OCI-M2 (cell line): ENCODE measurements at regions not wholly inside any gene's neighbourhood (a gene's known extent, or its start where the extent isn't known, plus 50 kb on each side); places are given as distances from the start of the nearest gene placed in this dataset.

ENCODE experiments used
- DNase-seq: peaks from one replicate; lab custom pipeline; 2025; ENCODE audit not compliant: unreplicated experiment; lab: John Stamatoyannopoulos, UW

DNA sequence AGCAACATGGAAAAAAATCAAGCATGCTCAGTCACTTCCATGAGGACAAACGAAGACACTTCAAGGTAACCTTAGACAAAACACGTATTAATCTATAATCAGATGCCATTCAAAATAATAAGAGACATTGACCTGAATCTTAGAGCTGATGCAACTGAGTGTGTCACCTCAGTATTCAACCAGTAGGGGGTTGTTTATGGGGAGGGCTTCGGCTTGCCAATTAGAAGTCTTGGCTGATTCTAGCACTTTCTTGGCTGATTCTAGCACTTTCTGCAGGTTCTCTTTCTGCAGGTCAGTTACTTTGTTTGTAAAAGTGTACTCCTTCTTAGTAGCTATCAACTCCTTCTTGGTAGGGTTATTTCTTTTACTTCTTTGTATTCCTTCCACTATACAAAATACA, 317.6 kb downstream of the ENC1 start:
- no peak for DNase-seq

DNA sequence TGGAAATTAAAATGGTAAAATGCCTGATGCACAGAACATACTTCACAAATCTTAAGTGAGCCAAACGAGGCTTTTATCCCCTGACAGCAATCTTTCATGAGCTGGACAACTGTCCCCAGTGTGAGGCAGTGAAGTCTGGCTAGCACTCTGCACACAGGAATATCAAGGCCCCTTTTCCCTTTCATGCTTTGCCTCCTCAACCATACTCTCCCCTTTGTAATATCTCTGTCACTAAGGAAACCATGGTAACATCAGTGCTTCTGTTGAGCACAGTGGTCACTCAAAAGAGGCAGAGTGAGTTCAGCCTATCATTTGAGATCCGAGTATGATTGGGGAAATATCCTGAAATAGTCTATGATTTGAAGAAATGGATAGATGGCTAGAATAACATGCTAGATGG, 318.3 kb downstream of the ENC1 start:
- no peak for DNase-seq

DNA sequence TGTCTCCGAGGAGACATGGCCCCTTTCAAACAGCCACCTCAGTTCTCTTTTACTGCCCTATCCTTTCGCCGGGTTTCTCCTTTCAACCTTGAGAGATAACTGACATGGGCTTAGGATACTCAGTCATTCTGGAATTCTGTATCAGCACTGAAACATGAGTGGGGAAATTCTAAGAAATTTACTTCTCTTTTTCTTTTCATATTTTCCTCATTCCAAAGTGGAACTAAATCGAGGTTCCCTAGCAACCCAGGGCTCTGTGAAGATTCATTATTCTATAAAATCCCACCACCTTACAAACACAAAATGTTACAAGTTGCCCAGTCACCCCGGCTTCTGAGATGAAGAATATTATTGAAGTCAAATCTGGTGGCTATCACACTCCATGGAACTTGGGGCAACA, 319.2 kb downstream of the ENC1 start:
- no peak for DNase-seq

DNA sequence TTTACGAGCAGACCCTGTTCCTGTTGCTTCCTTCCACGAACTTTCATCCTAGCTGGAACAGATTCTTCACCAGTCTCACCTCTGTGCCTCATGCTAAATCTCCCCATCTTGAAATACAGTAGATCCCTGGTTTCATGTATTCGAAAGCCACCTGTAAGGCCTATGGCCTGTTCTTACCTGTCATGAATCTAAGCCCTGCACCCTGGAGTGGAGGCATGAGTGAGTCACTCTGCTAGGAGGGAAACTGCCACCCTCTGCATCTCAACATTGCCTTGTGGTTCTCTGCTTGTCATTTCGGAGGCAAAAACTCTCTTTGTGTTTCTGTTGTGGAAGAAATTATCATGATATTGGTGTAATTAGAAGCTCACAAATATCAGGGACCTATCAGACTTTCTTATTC, 320.0 kb downstream of the ENC1 start:
- DNase-seq = no peak

DNA sequence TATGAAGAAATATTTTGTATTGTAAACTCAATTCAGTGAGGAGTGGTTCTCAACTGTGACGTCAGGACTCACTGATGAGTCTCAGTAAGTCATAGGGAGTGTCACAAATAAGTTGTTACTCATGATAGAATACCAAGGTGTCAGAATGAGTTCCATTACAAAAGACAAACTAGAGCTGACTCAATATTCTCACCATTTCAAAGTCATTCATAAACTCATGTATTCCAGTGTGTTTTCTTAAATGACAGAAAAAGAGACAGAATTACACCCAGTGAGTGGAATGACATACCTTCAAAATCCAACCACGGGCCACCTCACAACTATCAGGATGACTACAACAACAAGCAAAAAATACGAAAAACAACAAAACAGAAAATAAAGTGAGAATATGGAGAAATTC, 321.5 kb downstream of the ENC1 start:
- DNase-seq = no peak

DNA sequence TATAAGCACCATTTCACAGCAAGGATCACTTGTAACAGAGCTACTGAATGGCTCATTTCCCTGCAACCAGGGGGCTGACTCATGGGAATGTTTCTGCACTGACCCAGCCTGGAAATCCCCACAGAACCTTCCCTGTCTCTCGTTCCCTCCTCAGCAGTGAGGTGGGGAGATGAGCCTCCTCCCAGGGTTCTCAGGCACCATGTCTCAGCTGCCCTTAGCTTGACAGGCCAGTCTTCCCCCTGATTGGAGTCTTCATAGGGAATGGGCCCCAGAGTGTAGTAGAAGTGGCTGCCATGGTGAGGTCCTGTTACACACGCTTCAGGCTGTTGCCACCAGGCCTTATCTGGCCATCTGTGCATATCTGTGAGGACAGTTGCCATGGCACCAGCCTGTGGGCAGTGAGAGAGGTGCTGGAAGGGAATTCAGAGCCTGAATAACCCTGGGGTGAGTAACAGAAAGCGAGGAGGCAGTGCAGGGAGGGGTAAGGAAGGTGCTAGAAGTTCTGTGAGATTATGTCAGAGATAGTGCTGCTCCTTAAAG, 324.4 kb downstream of the ENC1 start:
- no peak for DNase-seq

DNA sequence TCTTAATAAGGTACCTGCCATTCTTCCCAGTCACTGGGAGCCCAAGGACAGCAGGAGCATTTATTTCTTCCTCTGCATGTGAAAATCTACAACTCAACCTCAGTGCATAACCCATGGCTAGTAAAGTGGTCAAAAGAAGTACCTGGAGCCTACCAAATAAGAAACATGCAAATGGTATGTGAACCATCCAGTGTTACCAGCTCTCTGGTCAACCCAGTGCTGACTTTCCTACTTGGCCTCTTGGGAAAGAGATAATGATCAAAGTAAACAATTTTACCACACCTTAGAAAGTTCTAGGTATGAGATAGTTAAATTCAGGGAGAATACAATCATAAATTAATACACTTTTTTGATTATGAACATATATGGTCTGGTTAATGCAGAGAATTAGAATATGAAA, 325.6 kb downstream of the ENC1 start:
- DNase-seq = no peak

DNA sequence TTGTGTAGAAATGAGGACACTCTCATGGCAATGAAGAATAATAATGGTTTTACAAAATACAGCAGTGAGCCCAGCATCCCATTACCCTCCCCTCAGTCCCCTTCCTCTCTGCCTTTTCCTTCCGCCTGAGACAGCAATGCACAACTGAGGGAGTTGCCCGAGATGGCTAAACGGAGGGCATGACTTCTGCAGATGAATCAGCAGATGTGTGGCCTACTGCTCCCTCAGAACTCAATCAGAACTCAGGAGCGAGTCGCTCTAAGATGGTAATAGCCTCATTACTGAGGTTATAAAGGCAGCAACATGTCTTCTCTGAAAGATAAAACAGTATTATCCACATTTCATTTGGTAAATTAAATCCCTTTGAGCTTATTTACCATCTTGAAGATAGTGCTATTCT, 326.6 kb downstream of the ENC1 start:
- no peak for DNase-seq

DNA sequence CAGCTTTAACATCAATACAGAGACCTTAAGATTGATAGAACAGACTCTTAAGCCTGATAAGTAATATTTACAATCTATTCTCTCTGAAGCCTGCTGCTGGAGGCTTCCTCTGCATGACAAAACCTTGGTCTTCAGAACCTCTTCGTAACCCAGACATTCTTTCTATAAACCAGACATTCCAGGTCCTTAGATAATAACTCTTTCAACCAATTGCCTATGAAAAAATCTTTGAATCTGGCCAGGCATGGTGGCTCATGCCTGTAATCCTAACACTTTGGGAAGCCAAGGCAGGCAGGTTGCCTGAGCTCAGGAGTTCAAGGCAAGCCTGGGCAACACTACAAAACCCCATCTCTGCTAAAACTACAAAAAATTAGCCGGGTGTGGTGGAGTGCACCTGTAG, 327.8 kb downstream of the ENC1 start:
- DNase-seq = no peak

DNA sequence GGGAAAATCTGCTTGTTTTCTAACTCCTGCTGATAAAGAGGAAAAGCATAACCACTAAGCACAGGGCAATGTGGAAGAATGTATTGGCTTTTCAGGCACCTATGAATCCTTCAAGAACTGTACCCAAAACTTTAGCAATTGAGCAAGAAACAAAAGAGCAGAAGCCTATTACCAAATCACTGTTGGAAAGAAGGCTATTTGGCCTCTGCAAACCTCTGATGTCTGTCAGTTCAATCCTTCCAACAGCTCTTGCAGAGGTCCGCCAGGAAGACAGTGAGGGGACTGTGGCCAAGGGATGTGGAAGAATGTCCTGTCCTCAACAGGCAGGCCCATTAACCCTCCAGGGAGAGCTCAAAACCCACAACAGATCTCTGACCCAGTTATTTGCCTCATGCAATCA, 328.6 kb downstream of the ENC1 start:
- no peak for DNase-seq

DNA sequence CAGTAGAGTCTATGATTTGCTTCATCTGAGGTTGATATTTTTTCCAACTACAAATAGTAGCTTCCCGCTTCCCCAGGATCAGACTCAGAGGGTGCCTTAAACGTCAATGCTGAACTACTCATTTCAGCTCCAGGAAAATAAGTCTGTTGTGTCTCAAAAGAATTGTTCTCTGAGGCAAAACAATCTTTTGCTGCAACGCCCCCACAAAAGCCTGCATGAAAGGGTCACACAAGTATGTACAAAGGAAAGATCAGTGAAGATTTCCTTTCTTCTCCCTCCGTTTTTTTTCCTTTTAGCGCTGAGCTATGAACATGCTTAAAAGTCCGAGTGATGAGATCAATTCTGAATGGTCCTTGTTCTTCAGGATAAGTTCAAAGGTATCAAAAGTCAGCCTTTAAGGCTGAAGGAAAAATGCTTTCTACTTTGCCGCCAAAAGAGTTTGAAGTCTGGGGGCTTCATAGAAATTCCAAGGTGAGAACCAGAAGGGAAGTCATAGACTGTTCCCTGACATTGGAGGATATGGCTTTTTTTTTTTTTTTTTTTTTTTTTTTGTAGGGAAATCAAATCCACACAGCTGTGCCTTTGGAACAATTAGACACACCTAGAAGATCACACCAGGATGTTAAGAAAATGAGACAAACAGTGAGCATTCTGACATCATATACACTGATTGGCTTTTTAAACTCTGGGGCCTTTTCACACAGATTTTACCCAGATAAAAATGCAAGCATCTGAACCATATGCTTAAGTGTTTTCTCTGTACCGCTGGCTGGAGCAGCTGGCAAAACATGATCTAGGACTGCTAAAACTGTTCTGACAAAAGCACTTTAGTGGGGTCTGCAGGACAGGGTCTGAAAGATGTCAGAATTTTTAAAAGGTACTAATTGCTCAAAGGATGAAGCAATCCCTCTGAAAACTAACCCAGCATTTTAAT, 329.3 kb downstream of the ENC1 start:
- no peak for DNase-seq

DNA sequence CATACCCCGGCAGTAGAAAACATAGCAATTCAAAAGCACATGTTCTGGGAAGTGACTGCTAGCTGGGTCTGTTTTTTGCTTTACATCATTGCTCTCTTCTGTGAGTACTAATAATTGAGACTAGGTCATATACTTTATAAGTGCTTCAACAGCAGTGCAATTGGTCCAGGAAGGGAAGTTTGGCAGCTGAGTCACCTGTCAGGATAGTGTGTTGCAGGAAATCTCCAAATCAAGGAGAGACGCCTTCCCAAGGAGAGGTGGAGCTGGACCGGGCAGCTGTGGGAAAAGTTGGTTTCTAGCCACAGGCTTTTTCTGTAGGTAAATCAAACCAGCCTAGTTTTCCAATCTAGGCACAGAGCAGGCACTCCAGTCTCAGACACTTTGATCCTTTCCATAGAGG, 330.1 kb downstream of the ENC1 start:
- no peak for DNase-seq

DNA sequence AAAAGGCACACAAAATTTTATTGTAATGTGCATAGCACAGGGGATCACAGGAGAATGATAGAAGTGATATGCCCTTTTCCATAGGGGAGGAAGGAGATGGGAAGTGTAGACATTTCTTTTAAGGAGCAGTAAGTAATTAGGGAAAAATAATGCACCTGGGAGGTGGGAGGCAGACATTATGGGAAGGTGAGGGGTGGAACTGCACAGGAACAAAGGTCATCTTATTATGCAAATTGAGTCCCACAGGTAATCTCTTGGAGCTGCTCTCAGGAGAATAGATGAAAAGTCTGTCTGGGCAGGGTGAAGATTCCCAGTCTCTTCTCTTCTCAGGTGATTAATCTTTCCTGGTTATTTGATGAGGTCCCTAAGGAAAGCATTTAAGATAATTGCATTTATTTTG, 331.5 kb downstream of the ENC1 start:
- DNase-seq = no peak

DNA sequence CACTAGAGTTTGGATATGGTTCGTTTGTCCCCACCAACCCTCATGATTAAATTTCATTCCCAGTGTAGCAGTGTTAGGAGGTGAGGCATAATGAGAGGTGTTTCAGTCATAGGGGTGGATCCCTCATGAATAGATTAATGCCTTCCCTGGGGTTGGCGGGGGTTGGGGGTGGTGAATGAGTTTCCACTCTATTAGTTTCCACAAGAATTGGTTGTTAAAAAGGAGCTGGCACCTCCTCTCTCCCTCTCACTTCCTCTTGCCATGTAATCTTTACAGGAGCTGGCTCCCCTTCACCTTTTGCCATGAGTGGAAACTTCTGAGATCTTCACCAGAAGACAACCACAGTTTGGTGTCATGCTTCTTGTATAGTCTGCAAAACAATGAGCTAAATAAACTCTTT, 333.7 kb downstream of the ENC1 start:
- no peak for DNase-seq

DNA sequence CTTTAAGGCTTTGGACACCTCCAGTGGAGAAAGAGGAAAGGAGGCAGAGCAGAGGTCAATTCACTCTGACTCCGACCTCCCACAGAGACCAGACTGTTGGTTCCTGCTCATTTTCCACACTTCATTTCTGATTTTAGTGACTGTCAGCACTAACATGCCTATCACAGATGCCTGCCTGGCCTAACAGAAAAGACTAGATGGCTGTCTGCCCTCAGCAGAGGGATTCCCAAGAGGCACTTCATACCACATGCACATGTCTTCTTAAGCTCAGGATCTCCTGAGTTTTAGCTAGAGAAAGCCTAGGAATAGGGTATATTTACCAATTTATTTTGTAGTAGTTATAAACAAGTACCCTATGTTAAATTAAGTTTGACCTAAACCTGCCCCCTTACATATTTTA, 336.0 kb downstream of the ENC1 start:
- no peak for DNase-seq

DNA sequence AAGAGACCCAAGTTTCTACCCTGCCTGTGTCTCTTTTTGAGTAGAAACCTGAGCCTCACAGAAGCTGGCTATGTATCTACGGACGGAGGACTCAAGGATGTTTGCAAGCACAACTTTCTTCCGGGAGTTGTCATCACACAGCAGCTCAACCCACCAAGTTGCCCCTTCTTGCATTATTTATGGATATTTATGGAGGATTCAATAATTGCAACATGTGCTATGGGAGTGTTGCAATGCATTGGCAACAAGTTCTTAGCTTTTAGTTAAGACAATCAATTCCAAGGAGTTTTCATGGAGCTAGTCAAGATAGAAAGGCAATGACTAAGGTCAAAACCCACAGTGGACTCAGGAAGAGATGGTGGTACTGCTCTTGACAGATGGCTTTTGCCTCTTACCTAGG, 336.9 kb downstream of the ENC1 start:
- DNase-seq = no peak

DNA sequence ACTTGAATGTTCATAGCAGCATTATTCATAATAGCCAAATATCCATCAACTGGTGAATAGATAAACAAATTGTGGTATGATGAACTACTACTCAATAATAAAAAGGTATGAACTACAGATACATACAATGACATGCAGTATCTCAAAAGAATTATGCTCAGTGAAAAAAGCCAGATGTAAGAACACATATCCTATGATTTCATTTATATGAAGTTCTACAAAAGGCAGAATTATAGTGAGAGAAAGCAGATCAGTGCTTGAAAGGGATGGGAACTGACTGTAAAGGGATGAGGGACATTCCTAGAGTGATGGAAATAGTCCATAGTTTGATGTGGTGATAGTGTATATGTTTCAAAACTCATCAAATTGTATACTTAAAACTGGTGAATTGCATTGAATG, 339.0 kb downstream of the ENC1 start:
- no peak for DNase-seq

DNA sequence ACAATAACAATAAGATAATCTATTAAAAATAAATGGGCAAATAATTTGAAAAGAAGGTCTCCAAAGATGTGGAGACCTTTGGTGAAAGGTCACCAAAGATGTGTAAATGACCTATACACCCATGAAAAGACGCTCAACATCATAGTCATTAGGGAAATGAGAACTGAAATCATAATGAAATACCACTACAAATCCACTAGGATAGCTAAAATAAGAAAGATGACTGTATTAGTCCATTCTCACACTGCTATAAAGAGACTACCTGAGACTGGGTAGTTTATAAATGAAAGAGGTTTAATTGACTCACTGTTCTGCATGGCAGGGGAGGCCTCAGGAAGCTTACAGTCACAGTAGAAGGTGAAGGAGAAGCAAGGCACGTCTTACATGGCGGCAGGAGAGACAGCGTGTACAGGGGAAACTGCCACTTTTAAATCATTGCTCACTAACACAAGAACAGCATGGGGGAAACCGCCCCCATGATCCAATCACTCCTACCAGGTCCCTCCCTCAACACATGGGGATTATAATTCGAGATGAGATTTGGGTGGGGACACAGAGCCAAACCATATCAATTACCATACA, 339.6 kb downstream of the ENC1 start:
- DNase-seq = no peak

DNA sequence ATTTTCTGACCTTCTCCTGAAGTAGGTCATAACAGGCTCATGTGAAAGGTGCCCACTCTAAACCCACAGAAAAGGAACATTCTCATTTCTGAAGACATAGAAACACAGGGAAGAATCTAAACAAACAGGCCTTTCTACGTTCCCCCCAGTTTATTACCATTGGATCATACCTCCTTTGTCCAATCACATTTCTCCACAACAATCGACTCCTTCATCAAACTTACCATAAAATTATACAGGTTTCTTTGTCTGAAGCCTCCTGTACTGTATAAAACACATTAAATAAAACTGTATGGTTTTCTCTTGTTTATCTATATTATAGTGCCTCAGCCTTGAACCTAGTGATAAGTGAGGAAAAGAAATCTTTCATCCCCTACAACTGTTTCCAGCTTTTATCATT, 340.7 kb downstream of the ENC1 start:
- DNase-seq = no peak

DNA sequence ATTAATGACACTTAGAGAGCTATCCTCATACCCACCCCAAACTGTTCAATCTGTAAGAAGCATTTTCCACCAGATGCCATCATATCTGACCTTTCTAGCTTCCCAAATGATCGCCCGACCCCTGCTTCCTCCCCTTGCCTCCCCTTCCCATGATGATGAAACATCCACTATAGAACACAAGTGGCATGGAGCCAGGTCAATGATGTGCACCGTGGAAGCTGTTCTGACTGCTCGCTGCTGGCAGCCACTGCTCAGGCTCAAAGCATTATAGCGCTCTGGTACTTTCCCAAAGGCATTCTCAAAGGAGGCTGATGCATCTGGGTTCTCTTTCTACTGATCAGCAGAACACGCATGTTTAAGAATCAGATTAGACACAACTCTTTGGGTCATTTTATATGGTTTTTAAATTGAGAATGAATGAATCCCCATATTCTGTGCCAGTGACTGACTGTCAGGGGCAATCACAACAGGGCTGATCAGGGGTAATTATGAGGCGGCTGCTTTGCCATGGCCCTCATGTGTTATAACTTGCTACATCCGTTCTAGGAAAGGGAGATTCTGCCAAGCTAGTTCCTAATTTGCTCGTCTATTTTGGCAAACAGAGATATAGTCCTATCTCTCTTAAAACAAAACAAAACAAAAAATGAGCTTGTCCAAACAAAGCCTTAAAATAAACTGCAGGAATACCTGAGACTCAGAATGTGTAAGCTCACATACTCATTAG, 343.7 kb downstream of the ENC1 start:
- DNase-seq = no peak

DNA sequence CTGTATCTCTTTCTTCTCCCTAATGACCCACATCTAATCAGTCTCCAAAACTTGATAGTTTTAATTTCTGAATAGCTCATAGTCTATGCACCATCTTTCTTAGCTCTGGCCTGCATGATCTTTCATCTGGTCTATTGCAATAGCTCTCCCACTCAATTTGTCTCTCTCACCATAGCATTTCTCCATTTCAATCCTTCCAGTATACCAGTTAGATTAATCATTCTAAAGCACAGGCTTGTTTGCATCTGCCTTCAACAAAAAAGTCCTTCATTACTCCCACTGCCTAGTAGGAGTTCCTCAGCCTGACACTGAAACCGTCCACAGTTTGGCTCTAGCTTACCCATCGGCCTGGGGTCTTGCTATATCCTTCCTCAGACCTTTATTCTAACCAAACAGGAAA, 344.9 kb downstream of the ENC1 start:
- DNase-seq = no peak

DNA sequence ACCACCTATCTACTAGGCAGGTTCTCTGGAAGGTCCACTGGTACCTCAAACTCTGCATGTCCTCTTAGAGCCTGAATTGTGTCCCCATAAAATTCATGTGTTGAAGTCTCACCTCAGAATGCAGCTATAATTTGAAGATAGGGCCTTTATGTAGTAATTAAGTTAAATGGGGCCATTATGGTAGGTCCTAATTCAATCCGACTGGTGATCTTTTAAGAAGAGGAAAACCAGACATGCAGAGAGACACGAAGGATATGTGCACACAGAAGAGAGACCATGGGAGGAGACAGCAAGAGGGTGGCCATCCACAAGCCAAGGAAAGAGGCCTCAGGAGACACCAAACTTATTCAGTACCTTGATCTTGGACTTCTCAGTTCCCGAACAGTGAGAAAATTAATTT, 345.4 kb downstream of the ENC1 start:
- DNase-seq = no peak
